Esophagus muscularis mucosa (tissue), 4 donors: ENCODE measurements at regions not wholly inside any gene's neighbourhood (a gene's known extent, or its start where the extent isn't known, plus 50 kb on each side); places are given as distances from the start of the nearest gene placed in this dataset.

ENCODE experiments used
- EP300 ChIP-seq: sonication (generic); formaldehyde crosslinking; IDR thresholded peaks from one replicate; pipeline ENCODE4 v1.6.1; 2017; ENCODE audit warnings: antibody characterized with exemption
- POLR2A ChIP-seq: fragments of 450-650 bp; IDR thresholded peaks from one replicate; pipeline ENCODE4 v1.6.1; 2017; ENCODE audit warnings: antibody characterized with exemption, moderate library complexity, mild to moderate bottlenecking, low read depth
- POLR2AphosphoS5 ChIP-seq, 2 donors: sonication (generic); formaldehyde crosslinking; IDR thresholded peaks; one replicate each; pipeline ENCODE4 v1.6.1; 2017; ENCODE audit warnings: antibody characterized with exemption in 2 of 2
- TF ChIP-seq, protein P1 (sequence below), 3 experiments: fragments of 200-600 bp in 2 of 3; fragments of 450-650 bp in 1 of 3; sonication (generic) in 2 of 3; IDR thresholded peaks; one replicate each; pipeline ENCODE4 v1.5.1; 2017 to 2019; ENCODE audit warnings: antibody characterized with exemption in 3 of 3, mild to moderate bottlenecking in 2 of 3, moderate library complexity in 1 of 3

DNA sequence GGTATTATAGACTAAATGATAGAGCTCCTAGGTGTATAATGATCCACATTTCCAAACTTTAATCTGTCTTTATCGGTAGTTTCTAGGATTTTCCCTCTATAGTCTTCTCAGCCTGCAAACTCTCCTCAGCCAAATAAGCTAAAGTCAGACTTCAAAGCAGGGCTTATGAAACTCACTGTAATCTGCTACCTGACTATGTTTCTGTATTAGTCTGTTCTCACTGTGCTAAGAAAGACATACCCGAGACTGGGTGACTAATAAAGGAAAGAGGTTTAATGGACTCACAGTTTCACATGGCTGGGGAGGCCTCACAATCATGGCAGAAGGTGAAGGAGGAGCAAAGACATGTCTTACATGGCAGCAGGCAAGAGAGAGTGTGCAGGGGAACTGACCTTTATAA is 928.7 kb upstream of the ADGRB3 start:
- TF ChIP-seq, protein P1, sequence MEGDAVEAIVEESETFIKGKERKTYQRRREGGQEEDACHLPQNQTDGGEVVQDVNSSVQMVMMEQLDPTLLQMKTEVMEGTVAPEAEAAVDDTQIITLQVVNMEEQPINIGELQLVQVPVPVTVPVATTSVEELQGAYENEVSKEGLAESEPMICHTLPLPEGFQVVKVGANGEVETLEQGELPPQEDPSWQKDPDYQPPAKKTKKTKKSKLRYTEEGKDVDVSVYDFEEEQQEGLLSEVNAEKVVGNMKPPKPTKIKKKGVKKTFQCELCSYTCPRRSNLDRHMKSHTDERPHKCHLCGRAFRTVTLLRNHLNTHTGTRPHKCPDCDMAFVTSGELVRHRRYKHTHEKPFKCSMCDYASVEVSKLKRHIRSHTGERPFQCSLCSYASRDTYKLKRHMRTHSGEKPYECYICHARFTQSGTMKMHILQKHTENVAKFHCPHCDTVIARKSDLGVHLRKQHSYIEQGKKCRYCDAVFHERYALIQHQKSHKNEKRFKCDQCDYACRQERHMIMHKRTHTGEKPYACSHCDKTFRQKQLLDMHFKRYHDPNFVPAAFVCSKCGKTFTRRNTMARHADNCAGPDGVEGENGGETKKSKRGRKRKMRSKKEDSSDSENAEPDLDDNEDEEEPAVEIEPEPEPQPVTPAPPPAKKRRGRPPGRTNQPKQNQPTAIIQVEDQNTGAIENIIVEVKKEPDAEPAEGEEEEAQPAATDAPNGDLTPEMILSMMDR (IDR thresholded peaks at IDR 0.05) = no peak
- TF ChIP-seq POLR2AphosphoS5 (IDR thresholded peaks at IDR 0.05) (no peak), POLR2A (no peak), EP300 (no peak)
